GM23338 (cell line): ENCODE measurements at regions not wholly inside any gene's neighbourhood (a gene's known extent, or its start where the extent isn't known, plus 50 kb on each side); places are given as distances from the start of the nearest gene placed in this dataset.

Experiments
- CREB1 ChIP-seq: fragments of 250-450 bp; sonication (Bioruptor Pico); IDR thresholded peaks from 2 replicates; pipeline ENCODE4 v1.5.0; 2020; ENCODE audit warnings: low read depth, mild to moderate bottlenecking, moderate library complexity
- CTCF ChIP-seq, 2 experiments: fragments of 200-600 bp in 1 of 2; sonication (generic) in 1 of 2; conservative IDR thresholded peaks; 2 replicates each; pipeline versions ENCODE4 v1.5.1 to v1.6.1; 2016 to 2017; ENCODE audit warnings: antibody characterized with exemption in 2 of 2, low read depth in 2 of 2, mild to moderate bottlenecking in 2 of 2, moderate library complexity in 1 of 2
- ETS1 ChIP-seq: IDR thresholded peaks from 2 replicates; pipeline ENCODE4 v1.6.1; 2016; ENCODE audit warnings: antibody characterized with exemption
- EZH2 ChIP-seq: fragments of 200-600 bp; sonication (generic); IDR thresholded peaks from one replicate; pipeline ENCODE4 v1.8.0; 2017; ENCODE audit warnings: antibody characterized with exemption, mild to moderate bottlenecking, low read depth; ENCODE audit not compliant: unreplicated experiment
- EZH2phosphoT487 ChIP-seq: fragments of 200-600 bp; sonication (generic); IDR thresholded peaks from one replicate; pipeline ENCODE4 v1.8.1; 2018; ENCODE audit warnings: antibody characterized with exemption; ENCODE audit not compliant: unreplicated experiment
- JUNB ChIP-seq: IDR thresholded peaks from one replicate; pipeline ENCODE4 v1.6.1; 2016; ENCODE audit warnings: antibody characterized with exemption; ENCODE audit not compliant: unreplicated experiment
- NANOG ChIP-seq: IDR thresholded peaks from 2 replicates; pipeline ENCODE4 v1.6.1; 2016; ENCODE audit warnings: antibody characterized with exemption, borderline replicate concordance
- POLR2AphosphoS5 ChIP-seq: IDR thresholded peaks from 2 replicates; pipeline ENCODE4 v1.6.1; 2016; ENCODE audit warnings: antibody characterized with exemption, low read depth
- REST ChIP-seq: IDR thresholded peaks from one replicate; pipeline ENCODE4 v1.6.1; 2018; ENCODE audit warnings: antibody characterized with exemption; ENCODE audit not compliant: unreplicated experiment
- STAT1 ChIP-seq: IDR thresholded peaks from one replicate; pipeline ENCODE4 v1.6.1; 2016; ENCODE audit warnings: antibody characterized with exemption; ENCODE audit not compliant: unreplicated experiment
- ZNF114 ChIP-seq: fragments of 250-450 bp; sonication (Bioruptor Pico); IDR thresholded peaks from 2 replicates; pipeline ENCODE4 v1.5.0; 2020; ENCODE audit warnings: mild to moderate bottlenecking, moderate library complexity
- ZNF331 ChIP-seq: fragments of 250-450 bp; sonication (Bioruptor Pico); IDR thresholded peaks from 2 replicates; pipeline ENCODE4 v1.5.0; 2020; ENCODE audit warnings: low read depth, mild to moderate bottlenecking, moderate library complexity

- TF ChIP-seq CTCF (conservative IDR thresholded peaks at IDR 0.05; ENCODE audit: low read depth in 2 of 2) (no peak), EZH2phosphoT487 (no peak), POLR2AphosphoS5 (no peak), EZH2 (no peak), CREB1 (CRISPR knock-in tag) (no peak), REST (no peak), STAT1 (no peak), ETS1 (no peak), ZNF331 (CRISPR knock-in tag) (no peak), JUNB (no peak), NANOG (no peak), ZNF114 (no peak)
Observed at GRCh38 chr3:115399750-115400149, 223.6 kb upstream of the GAP43 start.
